SJSA1 (cell line): ENCODE measurements at regions not wholly inside any gene's neighbourhood (a gene's known extent, or its start where the extent isn't known, plus 50 kb on each side); places are given as distances from the start of the nearest gene placed in this dataset.

Experiments used
- DNase-seq, 2 experiments: peaks; one replicate each; pipeline ENCODE4 v3.0.0-alpha.2; 2015 to 2020; ENCODE audit warnings: low spot score in 2 of 2, low read depth in 1 of 2
- H3K27ac ChIP-seq: fragments of 250-450 bp; sonication (Bioruptor Pico); 2 replicates; pipeline ENCODE4 v1.5.1; 2020; ENCODE audit warnings: mild to moderate bottlenecking, moderate library complexity
- H3K27me3 ChIP-seq: fragments of 250-450 bp; sonication (Bioruptor Pico); replicated peaks from 2 replicates; pipeline ENCODE4 v1.5.1; 2020; ENCODE audit warnings: mild to moderate bottlenecking, moderate library complexity
- H3K36me3 ChIP-seq: fragments of 250-450 bp; sonication (Bioruptor Pico); 2 replicates; pipeline ENCODE4 v1.5.1; 2020; ENCODE audit warnings: mild to moderate bottlenecking
- H3K4me1 ChIP-seq: fragments of 250-450 bp; sonication (Bioruptor Pico); replicated peaks from 2 replicates; pipeline ENCODE4 v1.6.1; 2021; ENCODE audit warnings: mild to moderate bottlenecking
- H3K4me3 ChIP-seq: fragments of 250-450 bp; sonication (Bioruptor Pico); 2 replicates; pipeline ENCODE4 v1.5.1; 2020; ENCODE audit warnings: mild to moderate bottlenecking
- H3K9me3 ChIP-seq: fragments of 250-450 bp; sonication (Bioruptor Pico); replicated peaks from 2 replicates; pipeline ENCODE4 v1.5.1; 2020; ENCODE audit warnings: mild to moderate bottlenecking

DNA sequence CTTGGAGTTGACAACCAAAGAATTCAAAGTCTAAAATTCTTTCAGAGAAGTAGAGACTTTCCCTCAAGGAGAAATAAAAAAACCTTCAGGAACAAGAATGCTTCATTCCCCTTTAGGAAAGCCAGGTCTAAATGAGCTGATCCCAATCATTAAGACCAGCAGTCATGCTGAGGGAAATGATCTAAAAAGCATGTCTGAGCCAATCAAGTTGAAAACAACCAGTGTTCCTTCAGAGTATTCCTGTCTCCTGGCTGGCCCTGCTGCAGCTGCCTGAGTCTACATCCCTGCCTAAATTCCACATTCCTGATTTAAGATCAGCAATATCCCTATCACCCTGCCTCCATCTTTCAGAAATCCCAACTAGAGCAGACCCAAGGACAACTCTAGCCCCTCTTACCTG, 244.5 kb downstream of the PLK2 start:
- no peaks in the 10 kb centered on the region for H3K9me3 ChIP-seq
- H3K27me3 ChIP-seq, result no peaks in the 10 kb centered on the region
- no peak overlapping the region for H3K27ac ChIP-seq
- H3K4me3 ChIP-seq, result no peak overlapping the region
- H3K4me1 ChIP-seq, result no peaks in the 10 kb centered on the region
- no peak for DNase-seq
- no peaks in the 10 kb centered on the region for H3K36me3 ChIP-seq

DNA sequence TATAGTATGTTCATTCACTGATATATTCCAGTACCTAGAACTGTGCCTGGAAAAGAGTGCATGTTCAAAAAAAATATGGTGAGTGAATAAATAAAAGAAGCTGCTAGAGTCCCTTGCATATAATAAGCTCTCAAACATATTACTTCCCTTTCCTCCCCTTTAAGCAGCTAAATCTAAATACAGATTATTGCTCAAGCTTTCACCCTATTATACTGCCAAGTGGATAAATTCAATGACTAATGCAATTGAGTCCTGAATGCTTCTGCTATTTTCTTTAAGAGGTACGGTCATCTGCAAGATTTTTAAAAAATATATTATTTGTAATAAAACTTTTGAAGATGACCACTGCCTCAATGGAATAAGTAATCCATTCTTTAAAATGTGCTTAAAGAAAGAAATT, 248.4 kb downstream of the PLK2 start:
- Histone ChIP-seq H3K36me3 (no peaks in the 10 kb centered on the region), H3K27me3 (no peaks in the 10 kb centered on the region), H3K27ac (no peak overlapping the region), H3K9me3 (no peaks in the 10 kb centered on the region), H3K4me1 (no peaks in the 10 kb centered on the region), H3K4me3 (no peak overlapping the region)
- DNase-seq, result no peak

DNA sequence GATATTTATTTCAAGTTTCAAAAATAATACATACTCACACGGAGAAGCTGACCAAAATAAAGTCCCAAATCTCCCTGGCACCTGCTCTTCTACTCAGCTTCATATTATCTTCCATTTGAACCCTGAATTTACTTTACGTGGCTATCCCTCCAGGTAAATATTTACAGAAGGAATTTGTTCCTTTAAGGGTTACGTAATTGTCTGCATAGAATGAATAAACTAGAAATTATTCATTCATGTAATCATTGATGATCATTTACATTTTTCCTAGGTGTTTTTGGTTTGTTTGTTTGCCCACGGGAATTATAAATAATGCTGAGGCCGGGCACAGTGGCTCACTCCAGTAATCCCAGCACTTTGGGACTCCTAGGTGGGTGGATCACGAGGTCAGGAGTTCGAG, 251.2 kb downstream of the PLK2 start:
- H3K27me3 ChIP-seq, result no peaks in the 10 kb centered on the region
- H3K27ac ChIP-seq, result no peak overlapping the region
- H3K36me3 ChIP-seq, result no peaks in the 10 kb centered on the region
- H3K4me1 ChIP-seq, result no peaks in the 10 kb centered on the region
- H3K9me3 ChIP-seq, result no peaks in the 10 kb centered on the region
- DNase-seq, result no peak
- H3K4me3 ChIP-seq, result no peak overlapping the region

DNA sequence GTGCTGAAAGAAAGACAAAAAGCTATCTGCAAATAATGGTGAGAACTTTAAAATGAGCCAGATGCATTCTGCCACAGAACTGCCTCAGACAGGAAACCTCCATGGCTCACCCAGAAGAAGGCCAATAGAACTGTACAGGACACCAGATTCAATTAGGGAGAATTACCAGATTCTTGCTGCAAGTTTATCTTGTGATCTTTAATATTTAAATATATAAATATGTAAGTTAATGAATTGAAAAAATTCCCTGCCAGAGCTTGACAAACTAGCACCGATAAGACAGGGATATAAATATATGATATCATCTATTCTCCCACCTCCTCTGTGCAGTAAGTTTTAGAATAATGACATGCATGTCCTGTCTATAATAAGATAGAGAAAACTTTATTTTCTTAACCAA, 252.8 kb downstream of the PLK2 start:
- Histone ChIP-seq H3K9me3 (no peaks in the 10 kb centered on the region), H3K4me1 (no peaks in the 10 kb centered on the region), H3K4me3 (no peak overlapping the region), H3K27ac (no peak overlapping the region), H3K36me3 (no peaks in the 10 kb centered on the region), H3K27me3 (no peaks in the 10 kb centered on the region)
- DNase-seq, result no peak

DNA sequence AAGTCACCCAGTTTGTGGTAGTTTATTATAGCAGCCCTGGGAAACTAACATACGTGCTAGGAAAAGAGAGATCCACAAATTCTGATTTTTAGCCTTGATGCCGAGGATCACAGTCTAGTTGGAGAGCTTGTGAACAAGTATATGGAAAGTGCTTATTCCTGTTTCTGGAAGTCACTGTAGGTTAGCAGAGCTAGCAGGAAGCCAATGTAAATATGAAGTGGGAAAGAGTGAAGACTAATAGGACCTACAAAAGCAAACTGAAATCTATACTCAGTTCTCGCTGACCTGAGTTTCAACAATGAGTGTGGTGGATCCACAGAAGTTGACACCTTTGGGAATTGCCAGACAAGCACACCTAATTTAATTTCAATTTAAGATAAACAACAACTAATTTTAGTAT, 254.9 kb downstream of the PLK2 start:
- Histone ChIP-seq H3K27me3 (no peaks in the 10 kb centered on the region), H3K9me3 (no peaks in the 10 kb centered on the region), H3K36me3 (no peaks in the 10 kb centered on the region), H3K4me1 (no peaks in the 10 kb centered on the region), H3K4me3 (no peak overlapping the region), H3K27ac (no peak overlapping the region)
- DNase-seq, result no peak

DNA sequence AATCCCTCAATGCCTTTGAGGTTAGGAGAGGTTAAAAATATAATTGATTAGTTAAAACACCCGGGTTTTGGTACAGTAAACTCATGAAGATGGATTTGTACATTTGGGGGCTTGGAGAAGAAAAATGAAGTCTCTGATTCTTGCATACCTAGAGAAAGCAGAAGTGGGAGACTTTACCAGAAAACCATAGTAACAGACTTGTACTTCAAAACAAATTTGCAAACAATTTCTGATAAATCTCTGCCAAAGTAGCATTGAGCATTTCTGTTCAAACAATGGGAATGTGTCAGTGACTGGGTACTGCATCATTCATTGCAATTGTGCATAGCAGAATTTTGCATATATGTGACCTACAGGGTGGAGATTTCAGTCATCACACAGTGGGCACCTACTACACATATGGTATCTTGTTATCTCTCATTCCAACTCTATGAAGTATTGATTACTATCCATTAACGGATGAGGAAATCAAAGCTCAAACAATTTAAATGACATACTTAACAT, 256.9 kb downstream of the PLK2 start:
- no peak overlapping the region for H3K4me3 ChIP-seq
- no peak for DNase-seq

DNA sequence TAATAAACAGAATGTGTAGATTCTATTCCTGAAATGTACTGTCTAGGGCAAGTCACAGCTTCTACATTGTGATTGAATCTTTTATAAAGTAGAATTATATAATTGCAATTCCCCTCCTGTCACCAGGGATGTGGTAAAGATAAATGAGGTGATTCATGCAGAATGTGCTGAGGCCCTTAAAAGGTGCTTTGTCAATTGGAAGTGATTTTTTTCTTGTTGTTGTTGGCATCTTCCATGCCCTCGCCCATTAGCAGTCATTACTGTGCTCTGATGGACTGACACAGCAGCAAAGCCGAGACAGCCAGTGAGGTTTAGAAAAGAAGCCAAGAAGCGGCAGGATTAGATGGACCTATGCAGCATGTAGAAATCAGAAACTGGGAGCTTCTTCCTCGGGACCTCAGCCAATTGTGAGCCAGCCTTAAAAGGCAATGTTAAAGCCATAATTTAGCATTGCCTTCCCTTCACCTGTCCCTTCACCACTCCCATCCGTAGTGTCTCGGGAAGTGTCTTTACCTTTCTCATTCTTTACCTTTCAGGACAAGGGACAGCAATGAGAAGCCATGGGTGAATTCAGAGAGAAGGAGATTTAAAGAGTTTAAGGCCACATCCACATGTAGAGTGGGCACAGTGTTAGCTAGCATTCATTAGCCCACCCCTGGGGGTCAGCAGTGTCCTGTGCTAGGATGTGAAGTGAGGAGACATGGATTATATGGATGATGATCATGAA, 257.8 kb downstream of the PLK2 start:
- peaks cover 5% of the 10 kb centered on the region; the same call in 1 of the 2 replicates for H3K4me1 ChIP-seq
- DNase-seq, result no peak
- no peaks in the 10 kb centered on the region for H3K36me3 ChIP-seq
- H3K27me3 ChIP-seq, result no peaks in the 10 kb centered on the region
- H3K4me3 ChIP-seq, result no peak overlapping the region
- H3K9me3 ChIP-seq, result no peaks in the 10 kb centered on the region
- H3K27ac ChIP-seq, result no peak overlapping the region

More for the DNA sequence above, 256.9 kb downstream of the PLK2 start:
- no peaks in the 10 kb centered on the region for H3K36me3 ChIP-seq
- H3K4me1 ChIP-seq, result no peaks in the 10 kb centered on the region; the same call in 1 of the 2 replicates
- H3K27me3 ChIP-seq, result no peaks in the 10 kb centered on the region
- no peaks in the 10 kb centered on the region for H3K9me3 ChIP-seq
- H3K27ac ChIP-seq, result no peak overlapping the region

DNA sequence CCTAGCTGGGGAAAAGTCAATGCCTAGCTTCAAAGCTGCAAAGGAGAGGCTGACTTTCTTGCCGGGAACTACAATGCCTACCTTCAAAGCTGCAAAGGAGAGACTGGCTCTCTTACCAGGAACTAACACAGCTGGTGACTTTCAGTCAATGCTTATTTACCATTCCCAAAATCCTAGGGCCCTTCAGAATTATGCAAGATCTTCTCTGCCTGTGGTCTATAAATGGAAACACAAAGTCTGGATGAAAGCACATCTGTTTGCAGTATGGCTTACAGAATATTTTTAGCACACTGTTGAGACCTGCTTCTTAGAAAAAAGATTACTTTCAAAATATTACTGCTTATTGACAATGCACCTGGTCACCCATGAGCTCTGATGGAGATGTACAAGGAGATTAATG, 259.4 kb downstream of the PLK2 start:
- Histone ChIP-seq H3K27ac (no peak overlapping the region), H3K27me3 (no peaks in the 10 kb centered on the region), H3K4me1 (peaks cover 5% of the 10 kb centered on the region; the same call in 1 of the 2 replicates), H3K9me3 (no peaks in the 10 kb centered on the region), H3K36me3 (no peaks in the 10 kb centered on the region), H3K4me3 (no peak overlapping the region)
- DNase-seq, result no peak

DNA sequence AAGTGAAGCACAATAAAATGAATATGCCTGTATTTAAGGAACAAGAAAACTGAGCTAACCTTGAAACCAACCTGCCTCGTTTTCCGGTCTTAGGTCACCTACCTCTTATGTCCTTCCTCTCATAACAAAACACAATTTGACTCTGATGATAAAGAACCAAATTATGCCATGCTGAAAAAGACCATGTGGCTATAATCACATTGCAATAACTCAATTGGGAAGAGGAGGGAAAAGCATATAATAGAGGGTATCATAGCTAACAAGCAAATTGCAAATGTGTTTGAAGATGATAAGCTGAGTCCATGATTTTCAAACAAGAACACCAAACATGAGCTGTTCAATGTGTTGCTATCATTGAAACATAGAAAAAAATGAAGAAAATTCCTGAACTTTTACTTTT, 260.8 kb downstream of the PLK2 start:
- Histone ChIP-seq H3K4me1 (peaks cover 5% of the 10 kb centered on the region; the same call in 1 of the 2 replicates), H3K27me3 (no peaks in the 10 kb centered on the region), H3K27ac (no peak overlapping the region), H3K4me3 (no peak overlapping the region), H3K36me3 (no peaks in the 10 kb centered on the region), H3K9me3 (no peaks in the 10 kb centered on the region)
- DNase-seq, result no peak

DNA sequence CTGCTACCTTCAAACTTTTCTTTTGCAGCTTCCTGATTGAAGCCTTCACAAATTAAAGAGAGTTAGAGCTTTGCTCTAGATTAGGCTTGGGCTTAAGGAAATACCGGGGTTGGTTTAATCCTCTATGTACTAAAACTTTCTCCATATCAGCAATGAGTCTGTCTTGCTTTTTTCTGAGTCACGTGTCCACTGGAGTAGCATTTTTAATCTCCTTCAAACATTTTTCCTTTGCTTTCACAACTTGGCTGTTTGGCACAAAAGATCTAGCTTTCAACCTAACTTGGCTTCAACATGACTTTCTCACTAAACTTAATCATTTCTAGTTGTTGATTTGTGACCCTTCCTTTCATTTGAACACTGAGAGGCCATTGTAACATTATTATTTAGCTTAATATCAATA, 261.6 kb downstream of the PLK2 start:
- no peak for DNase-seq
- H3K36me3 ChIP-seq, result no peaks in the 10 kb centered on the region
- H3K4me3 ChIP-seq, result no peak overlapping the region
- H3K9me3 ChIP-seq, result no peaks in the 10 kb centered on the region
- no peak overlapping the region for H3K27ac ChIP-seq
- H3K27me3 ChIP-seq, result no peaks in the 10 kb centered on the region
- H3K4me1 ChIP-seq, result peaks cover 5% of the 10 kb centered on the region; the same call in 1 of the 2 replicates

DNA sequence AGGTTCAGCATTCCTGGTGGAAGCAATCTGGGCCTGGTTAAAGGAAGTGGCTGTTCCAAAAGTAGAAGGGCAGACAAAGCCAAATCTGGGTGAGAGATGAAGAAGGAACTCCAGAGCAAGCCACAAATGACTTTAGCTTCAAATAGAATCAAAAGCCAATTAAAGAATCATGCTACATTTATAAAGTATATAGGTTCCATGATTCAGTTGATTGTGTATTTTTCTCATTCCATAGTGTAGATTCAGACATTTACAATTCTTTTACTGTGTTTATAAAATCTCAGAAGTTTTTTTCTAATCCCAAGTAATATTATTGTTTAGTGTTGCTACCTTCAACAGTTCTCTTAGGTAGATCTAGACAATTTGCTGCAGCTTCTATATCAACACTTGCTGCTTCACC, 262.0 kb downstream of the PLK2 start:
- no peak overlapping the region for H3K4me3 ChIP-seq
- no peaks in the 10 kb centered on the region for H3K36me3 ChIP-seq
- no peak for DNase-seq

DNA sequence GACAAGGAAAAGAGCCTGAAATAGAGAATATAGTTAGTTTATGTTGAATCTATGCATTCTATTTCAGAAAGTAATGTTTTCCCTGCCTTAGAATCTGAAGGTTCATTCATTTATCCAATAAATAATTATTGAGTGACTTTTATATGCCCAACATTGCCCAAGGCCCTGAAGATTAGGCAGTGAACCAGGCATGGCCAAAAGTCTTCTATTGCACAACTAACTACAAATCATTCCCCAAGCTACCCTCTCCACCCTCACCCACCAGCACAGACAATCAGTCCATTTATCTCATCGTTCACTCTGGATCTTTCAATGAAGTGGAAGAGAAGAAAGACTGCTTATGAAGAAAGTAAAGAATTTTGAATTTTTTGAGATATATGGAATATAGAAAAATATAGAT, 268.4 kb downstream of the PLK2 start:
- Histone ChIP-seq H3K9me3 (no peaks in the 10 kb centered on the region), H3K4me3 (no peak overlapping the region), H3K27ac (no peak overlapping the region), H3K27me3 (no peaks in the 10 kb centered on the region), H3K36me3 (no peaks in the 10 kb centered on the region), H3K4me1 (peaks cover 34% of the 10 kb centered on the region)
- no peak for DNase-seq

More for the DNA sequence above, 262.0 kb downstream of the PLK2 start:
- Histone ChIP-seq H3K27me3 (no peaks in the 10 kb centered on the region), H3K4me1 (peaks cover 5% of the 10 kb centered on the region; the same call in 1 of the 2 replicates), H3K27ac (no peak overlapping the region), H3K9me3 (no peaks in the 10 kb centered on the region)

DNA sequence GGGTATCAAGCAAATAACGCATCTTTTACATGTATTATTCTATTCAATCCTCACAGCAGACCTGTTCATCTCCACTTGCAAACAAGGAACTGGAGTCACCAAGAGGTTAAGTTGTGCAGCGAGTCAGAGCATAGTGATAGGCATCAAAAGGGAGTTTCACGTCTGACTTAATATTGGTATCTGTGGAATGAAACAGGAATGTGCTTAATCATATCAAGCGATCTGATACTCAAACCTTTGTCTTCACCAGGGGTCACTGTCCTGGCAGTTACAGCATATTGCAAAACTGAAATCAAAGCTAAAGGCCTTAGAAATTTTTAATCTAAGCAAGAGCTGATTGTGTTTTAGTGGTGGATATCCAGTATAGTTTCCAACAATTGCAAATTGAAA, 271.6 kb downstream of the PLK2 start:
- Histone ChIP-seq H3K27ac (peak overlapping the region; percentile 82), H3K9me3 (no peaks in the 10 kb centered on the region), H3K4me3 (no peak overlapping the region), H3K27me3 (no peaks in the 10 kb centered on the region), H3K36me3 (no peaks in the 10 kb centered on the region), H3K4me1 (peaks cover 52% of the 10 kb centered on the region)
- peak; percentile 67 to 82 for DNase-seq

DNA sequence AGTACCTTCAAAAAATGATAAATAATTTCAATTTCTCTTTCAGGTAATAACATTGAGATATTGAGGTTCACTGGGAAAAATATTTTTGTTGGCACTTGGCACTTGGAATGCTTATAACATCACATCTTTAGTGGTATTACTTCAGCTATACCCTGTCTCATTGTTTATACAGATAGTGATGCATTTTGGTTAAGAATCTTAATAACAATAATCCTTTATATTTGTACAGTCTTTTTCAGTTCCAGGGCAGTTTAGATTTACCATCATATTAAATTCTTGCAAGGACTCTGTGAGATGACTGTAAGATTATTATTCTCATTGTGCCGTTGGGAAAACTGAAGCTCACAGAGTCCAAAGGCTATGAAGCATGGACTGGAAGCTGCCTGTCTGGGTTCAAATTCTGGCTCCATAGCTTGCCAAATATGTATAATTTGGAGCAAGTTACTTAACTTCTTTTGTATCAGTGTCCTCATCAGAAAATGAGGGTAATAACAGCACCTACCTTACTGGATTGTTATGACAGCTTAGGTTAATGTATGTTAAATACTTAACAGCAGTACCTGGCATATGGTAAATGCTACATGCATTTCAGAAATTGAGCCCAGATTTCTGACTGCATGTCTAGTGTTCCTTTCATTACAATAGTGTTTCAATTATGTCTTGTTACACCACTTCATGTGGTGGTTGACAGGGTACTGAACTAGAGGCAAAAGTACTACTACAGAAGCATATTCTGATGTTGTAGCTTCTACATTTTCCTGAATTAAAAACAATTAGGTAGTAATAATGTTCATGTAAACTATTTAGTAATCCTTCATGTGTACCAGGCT, 272.2 kb downstream of the PLK2 start:
- Histone ChIP-seq H3K9me3 (no peaks in the 10 kb centered on the region), H3K27me3 (no peaks in the 10 kb centered on the region), H3K4me1 (peaks cover 52% of the 10 kb centered on the region)

More for the DNA sequence above, 272.2 kb downstream of the PLK2 start:
- H3K36me3 ChIP-seq, result no peaks in the 10 kb centered on the region
- no peak for DNase-seq
- H3K27ac ChIP-seq, result peak overlapping the region; percentile 82
- no peak overlapping the region for H3K4me3 ChIP-seq
